ENCODE measurements at regions not wholly inside any gene's neighbourhood (a gene's known extent, or its start where the extent isn't known, plus 50 kb on each side); places are given as distances from the start of the nearest gene placed in this dataset.

DNA sequence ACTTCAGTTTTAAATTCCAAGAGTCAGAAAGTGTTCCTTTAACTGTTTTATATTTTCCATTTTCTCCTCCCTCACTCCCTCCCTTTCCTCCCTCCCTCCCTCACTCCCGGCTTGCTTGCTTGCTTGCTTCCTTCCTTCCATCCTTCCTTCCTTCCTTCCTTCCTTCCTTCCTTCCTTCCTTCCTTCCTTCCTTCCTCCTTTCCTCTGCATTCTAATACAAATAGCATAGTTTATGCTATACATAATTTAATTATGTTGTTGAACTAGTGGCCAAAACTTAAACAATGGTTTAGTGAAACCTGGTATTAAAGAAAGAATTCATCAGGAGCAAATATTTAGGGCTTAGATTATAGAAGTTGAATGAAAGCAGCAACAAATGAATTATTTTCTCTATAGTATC, 188.5 kb upstream of the OLFM3 start:
- no peaks in the 10 kb centered on the region for H3K27me3 Mint-ChIP-seq (ENCODE audit: insufficient read depth, unreplicated experiment)
- Histone ChIP-seq H3K9me3 (no peaks in the 10 kb centered on the region), H3K36me3 (ENCODE audit: control insufficient read depth, insufficient read depth, low read length) (no peaks in the 10 kb centered on the region), H3K4me1 (no peaks in the 10 kb centered on the region), H3K4me3 (ENCODE audit: low read depth, low read length) (no peak overlapping the region), H3K27me3 (replicated peaks; ENCODE audit: control insufficient read depth, insufficient read depth, low read length) (no peaks in the 10 kb centered on the region)
- H3K4me1 Mint-ChIP-seq (ENCODE audit: low read depth, unreplicated experiment): no peaks in the 10 kb centered on the region
- no peaks in the 10 kb centered on the region for H3K36me3 Mint-ChIP-seq (ENCODE audit: insufficient read depth, unreplicated experiment)
- no peak overlapping the region for H3K4me3 Mint-ChIP-seq (ENCODE audit: unreplicated experiment)
- DNase-seq: no peak
- H3K9me3 Mint-ChIP-seq (ENCODE audit: unreplicated experiment): no peaks in the 10 kb centered on the region
- TF ChIP-seq, protein P1, sequence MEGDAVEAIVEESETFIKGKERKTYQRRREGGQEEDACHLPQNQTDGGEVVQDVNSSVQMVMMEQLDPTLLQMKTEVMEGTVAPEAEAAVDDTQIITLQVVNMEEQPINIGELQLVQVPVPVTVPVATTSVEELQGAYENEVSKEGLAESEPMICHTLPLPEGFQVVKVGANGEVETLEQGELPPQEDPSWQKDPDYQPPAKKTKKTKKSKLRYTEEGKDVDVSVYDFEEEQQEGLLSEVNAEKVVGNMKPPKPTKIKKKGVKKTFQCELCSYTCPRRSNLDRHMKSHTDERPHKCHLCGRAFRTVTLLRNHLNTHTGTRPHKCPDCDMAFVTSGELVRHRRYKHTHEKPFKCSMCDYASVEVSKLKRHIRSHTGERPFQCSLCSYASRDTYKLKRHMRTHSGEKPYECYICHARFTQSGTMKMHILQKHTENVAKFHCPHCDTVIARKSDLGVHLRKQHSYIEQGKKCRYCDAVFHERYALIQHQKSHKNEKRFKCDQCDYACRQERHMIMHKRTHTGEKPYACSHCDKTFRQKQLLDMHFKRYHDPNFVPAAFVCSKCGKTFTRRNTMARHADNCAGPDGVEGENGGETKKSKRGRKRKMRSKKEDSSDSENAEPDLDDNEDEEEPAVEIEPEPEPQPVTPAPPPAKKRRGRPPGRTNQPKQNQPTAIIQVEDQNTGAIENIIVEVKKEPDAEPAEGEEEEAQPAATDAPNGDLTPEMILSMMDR (IDR thresholded peaks at IDR 0.05; ENCODE audit: insufficient read depth in 1 of 2, low read depth in 1 of 2, low read length in 1 of 2, severe bottlenecking in 1 of 2, unreplicated experiment in 1 of 2): no peak
- intact Hi-C loops (cut with micrococcal nuclease; ENCODE audit: unreplicated experiment): no loop called here
- CTCF ChIA-PET: no interaction called here
- POLR2A ChIA-PET: no interaction called here
- no TSS peak for BruUV-seq (replicated peaks)
- H3K27ac Mint-ChIP-seq (ENCODE audit: unreplicated experiment): no peak overlapping the region

GRCh38 chr1:102184477-102184876, 187.8 kb upstream of the OLFM3 start:
- no peaks in the 10 kb centered on the region for H3K9me3 Mint-ChIP-seq (ENCODE audit: unreplicated experiment)
- no peak overlapping the region for H3K27ac Mint-ChIP-seq (ENCODE audit: unreplicated experiment)
- CTCF ChIA-PET: no interaction called here
- Histone ChIP-seq H3K27me3 (replicated peaks; ENCODE audit: control insufficient read depth, insufficient read depth, low read length) (no peaks in the 10 kb centered on the region), H3K4me3 (ENCODE audit: low read depth, low read length) (no peak overlapping the region), H3K36me3 (ENCODE audit: control insufficient read depth, insufficient read depth, low read length) (no peaks in the 10 kb centered on the region), H3K4me1 (no peaks in the 10 kb centered on the region), H3K9me3 (no peaks in the 10 kb centered on the region)
- no peaks in the 10 kb centered on the region for H3K27me3 Mint-ChIP-seq (ENCODE audit: insufficient read depth, unreplicated experiment)
- intact Hi-C loops (cut with micrococcal nuclease; ENCODE audit: unreplicated experiment): no loop called here
- H3K36me3 Mint-ChIP-seq (ENCODE audit: insufficient read depth, unreplicated experiment): no peaks in the 10 kb centered on the region
- POLR2A ChIA-PET: no interaction called here
- TF ChIP-seq, protein P1 (IDR thresholded peaks at IDR 0.05; ENCODE audit: insufficient read depth in 1 of 2, low read depth in 1 of 2, low read length in 1 of 2, severe bottlenecking in 1 of 2, unreplicated experiment in 1 of 2): no peak
- BruUV-seq (replicated peaks): no TSS peak
- DNase-seq: no peak
- no peaks in the 10 kb centered on the region for H3K4me1 Mint-ChIP-seq (ENCODE audit: low read depth, unreplicated experiment)
- no peak overlapping the region for H3K4me3 Mint-ChIP-seq (ENCODE audit: unreplicated experiment)

GRCh38 chr1:102183711-102184110, 187.0 kb upstream of the OLFM3 start:
- DNase-seq: no peak
- H3K9me3 Mint-ChIP-seq (ENCODE audit: unreplicated experiment): no peaks in the 10 kb centered on the region
- no peaks in the 10 kb centered on the region for H3K27me3 ChIP-seq (replicated peaks; ENCODE audit: control insufficient read depth, insufficient read depth, low read length)
- TF ChIP-seq, protein P1 (IDR thresholded peaks at IDR 0.05; ENCODE audit: insufficient read depth in 1 of 2, low read depth in 1 of 2, low read length in 1 of 2, severe bottlenecking in 1 of 2, unreplicated experiment in 1 of 2): no peak
- no peak overlapping the region for H3K4me3 Mint-ChIP-seq (ENCODE audit: unreplicated experiment)
- intact Hi-C loops (cut with micrococcal nuclease; ENCODE audit: unreplicated experiment): no loop called here
- no peaks in the 10 kb centered on the region for H3K9me3 ChIP-seq
- ChIA-PET POLR2A (no interaction called here), CTCF (no interaction called here)
- H3K27me3 Mint-ChIP-seq (ENCODE audit: insufficient read depth, unreplicated experiment): no peaks in the 10 kb centered on the region
- no peaks in the 10 kb centered on the region for H3K4me1 ChIP-seq
- no peak overlapping the region for H3K27ac Mint-ChIP-seq (ENCODE audit: unreplicated experiment)
- H3K4me1 Mint-ChIP-seq (ENCODE audit: low read depth, unreplicated experiment): no peaks in the 10 kb centered on the region
- no TSS peak for BruUV-seq (replicated peaks)
- no peak overlapping the region for H3K4me3 ChIP-seq (ENCODE audit: low read depth, low read length)
- H3K36me3 Mint-ChIP-seq (ENCODE audit: insufficient read depth, unreplicated experiment): no peaks in the 10 kb centered on the region
- H3K36me3 ChIP-seq (ENCODE audit: control insufficient read depth, insufficient read depth, low read length): no peaks in the 10 kb centered on the region

Data from Caco-2 (cell line).